Endothelial cell of umbilical vein (primary cell): ENCODE measurements at regions not wholly inside any gene's neighbourhood (a gene's known extent, or its start where the extent isn't known, plus 50 kb on each side); places are given as distances from the start of the nearest gene placed in this dataset.

Experiments used
- CTCF ChIP-seq, 2 donors: IDR thresholded peaks; 1 replicate in 1 of 2; 2 replicates in 1 of 2; pipeline ENCODE4 v1.5.1; 2011; ENCODE audit warnings: low read length in 2 of 2, mild to moderate bottlenecking in 2 of 2, moderate library complexity in 2 of 2, control low read depth in 1 of 2, inconsistent platforms in 1 of 2, low read depth in 1 of 2; ENCODE audit not compliant: insufficient read depth in 1 of 2; ENCODE audit errors: extremely low read depth in 1 of 2
- EZH2 ChIP-seq: IDR thresholded peaks from 2 replicates; pipeline ENCODE4 v1.6.1; 2012; ENCODE audit warnings: borderline replicate concordance, low read depth, mild to moderate bottlenecking, moderate library complexity, low read length, inconsistent platforms; ENCODE audit not compliant: severe bottlenecking
- FOS ChIP-seq: IDR thresholded peaks from 2 replicates; pipeline ENCODE4 v1.6.1; 2011; ENCODE audit warnings: mild to moderate bottlenecking, low read length, moderate library complexity, borderline replicate concordance; ENCODE audit not compliant: insufficient read depth
- JUN ChIP-seq: IDR thresholded peaks from 2 replicates; pipeline ENCODE4 v1.6.1; 2011; ENCODE audit warnings: borderline replicate concordance, low read depth; ENCODE audit not compliant: insufficient read length, insufficient read depth
- MAX ChIP-seq: IDR thresholded peaks from 2 replicates; pipeline ENCODE4 v1.6.1; 2011; ENCODE audit not compliant: insufficient read depth, insufficient read length
- MYC ChIP-seq: IDR thresholded peaks from one replicate; pipeline ENCODE4 v1.6.1; 2011; ENCODE audit warnings: mild to moderate bottlenecking, low read depth, low read length
- POLR2A ChIP-seq: IDR thresholded peaks from 2 replicates; pipeline ENCODE4 v1.6.1; 2012; ENCODE audit warnings: low read depth, mild to moderate bottlenecking, control low read depth, low read length
- POLR2AphosphoS5 ChIP-seq: IDR thresholded peaks from 2 replicates; pipeline ENCODE4 v1.6.1; 2012; ENCODE audit warnings: low read depth, mild to moderate bottlenecking, control low read depth, low read length, moderate library complexity; ENCODE audit not compliant: insufficient read depth

GRCh38 chr11:70606951-70607330 is 208.6 kb downstream of the CTTN start:
- TF ChIP-seq POLR2A: no peak
- TF ChIP-seq EZH2: no peak
- no peak for TF ChIP-seq CTCF (IDR thresholded peaks at IDR 0.05; ENCODE audit: extremely low read depth in 1 of 2, insufficient read depth in 1 of 2, low read depth in 1 of 2, low read length in 2 of 2)
- TF ChIP-seq MYC: no peak
- TF ChIP-seq POLR2AphosphoS5: no peak
- TF ChIP-seq MAX: no peak
- TF ChIP-seq JUN: no peak
- no peak for TF ChIP-seq FOS
